ENCODE measurements at regions not wholly inside any gene's neighbourhood (a gene's known extent, or its start where the extent isn't known, plus 50 kb on each side); places are given as distances from the start of the nearest gene placed in this dataset.

DNA sequence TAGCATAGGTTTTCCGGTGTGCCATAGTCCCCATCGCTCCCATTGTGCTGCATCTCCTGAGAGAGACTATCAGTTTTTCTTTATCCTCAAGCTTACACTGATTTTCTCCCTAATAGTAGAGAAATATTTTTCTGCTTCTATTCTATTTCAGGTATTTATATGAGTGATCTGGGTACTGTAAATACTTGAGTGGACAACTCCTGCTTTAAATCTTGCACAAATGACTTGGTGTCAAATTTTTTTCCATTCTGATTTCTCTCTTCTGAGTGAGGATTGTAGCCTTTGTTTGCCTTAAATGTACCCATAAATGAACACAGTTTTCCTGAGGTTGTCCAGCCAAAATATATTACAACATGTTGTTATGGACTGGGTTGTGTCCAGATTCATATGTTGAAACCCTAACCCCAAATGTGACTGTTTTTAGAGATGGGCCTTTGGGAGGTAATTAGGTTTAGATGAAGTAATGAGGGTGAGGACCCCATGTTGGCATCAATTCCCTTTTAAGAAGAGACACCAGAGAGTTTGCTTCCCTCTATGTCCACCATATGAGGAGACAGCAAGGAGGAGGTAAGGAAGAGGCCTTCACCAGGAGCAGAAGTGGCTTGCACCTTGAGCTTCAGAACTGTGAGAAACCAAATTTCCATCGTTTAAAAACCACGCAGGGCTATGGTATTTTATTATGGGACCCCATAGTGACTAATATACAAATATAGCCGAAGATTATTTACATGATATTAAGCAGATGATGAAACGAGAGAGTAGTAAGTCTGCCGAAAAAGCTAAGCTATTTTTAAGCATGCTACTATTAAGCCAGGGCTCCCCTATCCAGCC, 336.4 kb upstream of the MPDZ start:
- in situ Hi-C loops (cut with MboI), result no loop called here
- Histone ChIP-seq H3K79me2 (ENCODE audit: control insufficient read depth, insufficient read depth, low read length) (no peaks in the 10 kb centered on the region), H3K4me3 (no peak overlapping the region), H3K27ac (ENCODE audit: control insufficient read depth, insufficient read depth) (no peak overlapping the region), H3K4me1 (ENCODE audit: control insufficient read depth, insufficient read depth, low read length) (no peaks in the 10 kb centered on the region), H4K20me1 (ENCODE audit: control insufficient read depth, insufficient read depth) (no peaks in the 10 kb centered on the region), H3K9ac (ENCODE audit: control insufficient read depth, insufficient read depth, low read length) (no peak overlapping the region), H2AFZ (ENCODE audit: control insufficient read depth, low read depth, low read length) (no peak overlapping the region), H3K27me3 (replicated peaks in 1 of 2; ENCODE audit: control insufficient read depth in 2 of 2, insufficient read depth in 2 of 2, low read length in 1 of 2) (no peaks in the 10 kb centered on the region), H3K4me2 (ENCODE audit: control insufficient read depth, insufficient read depth) (no peak overlapping the region), H3K36me3 (ENCODE audit: control insufficient read depth in 2 of 2, insufficient read depth in 2 of 2, low read length in 1 of 2) (no peaks in the 10 kb centered on the region), H3K9me3 (replicated peaks; ENCODE audit: control insufficient read depth, insufficient read depth, low read length) (no peaks in the 10 kb centered on the region)
- TF ChIP-seq KLF5 (IDR thresholded peaks at IDR 0.05; ENCODE audit: partially characterized antibody) (no peak), POLR2AphosphoS5 (IDR thresholded peaks at IDR 0.05; ENCODE audit: low read length) (no peak), FOS (IDR thresholded peaks at IDR 0.05; ENCODE audit: borderline replicate concordance, extremely low read depth, insufficient read length) (no peak), IKZF1 (conservative IDR thresholded peaks at IDR 0.05) (no peak), BCL11A (IDR thresholded peaks at IDR 0.05; ENCODE audit: low read depth, low read length) (no peak), ZBED1 (IDR thresholded peaks at IDR 0.05; ENCODE audit: borderline replicate concordance) (no peak), POLR2AphosphoS2 (IDR thresholded peaks at IDR 0.05; ENCODE audit: low read depth, low read length) (no peak), SIN3A (IDR thresholded peaks at IDR 0.05; ENCODE audit: low read depth, low read length) (no peak), NFYB (IDR thresholded peaks at IDR 0.05; ENCODE audit: insufficient read depth, low read depth, low read length) (no peak), NFIC (IDR thresholded peaks at IDR 0.05; ENCODE audit: low read depth, low read length) (no peak), RFX5 (IDR thresholded peaks at IDR 0.05; ENCODE audit: low read depth, low read length) (no peak), SP1 (IDR thresholded peaks at IDR 0.05; ENCODE audit: low read depth, low read length) (no peak), RUNX3 (IDR thresholded peaks at IDR 0.05; ENCODE audit: low read length) (no peak), BHLHE40 (IDR thresholded peaks at IDR 0.05; ENCODE audit: borderline replicate concordance in 1 of 2, low read depth in 2 of 2, low read length in 1 of 2) (no peak), LARP7 (IDR thresholded peaks at IDR 0.05) (no peak)
- TF ChIP-seq, protein P1, sequence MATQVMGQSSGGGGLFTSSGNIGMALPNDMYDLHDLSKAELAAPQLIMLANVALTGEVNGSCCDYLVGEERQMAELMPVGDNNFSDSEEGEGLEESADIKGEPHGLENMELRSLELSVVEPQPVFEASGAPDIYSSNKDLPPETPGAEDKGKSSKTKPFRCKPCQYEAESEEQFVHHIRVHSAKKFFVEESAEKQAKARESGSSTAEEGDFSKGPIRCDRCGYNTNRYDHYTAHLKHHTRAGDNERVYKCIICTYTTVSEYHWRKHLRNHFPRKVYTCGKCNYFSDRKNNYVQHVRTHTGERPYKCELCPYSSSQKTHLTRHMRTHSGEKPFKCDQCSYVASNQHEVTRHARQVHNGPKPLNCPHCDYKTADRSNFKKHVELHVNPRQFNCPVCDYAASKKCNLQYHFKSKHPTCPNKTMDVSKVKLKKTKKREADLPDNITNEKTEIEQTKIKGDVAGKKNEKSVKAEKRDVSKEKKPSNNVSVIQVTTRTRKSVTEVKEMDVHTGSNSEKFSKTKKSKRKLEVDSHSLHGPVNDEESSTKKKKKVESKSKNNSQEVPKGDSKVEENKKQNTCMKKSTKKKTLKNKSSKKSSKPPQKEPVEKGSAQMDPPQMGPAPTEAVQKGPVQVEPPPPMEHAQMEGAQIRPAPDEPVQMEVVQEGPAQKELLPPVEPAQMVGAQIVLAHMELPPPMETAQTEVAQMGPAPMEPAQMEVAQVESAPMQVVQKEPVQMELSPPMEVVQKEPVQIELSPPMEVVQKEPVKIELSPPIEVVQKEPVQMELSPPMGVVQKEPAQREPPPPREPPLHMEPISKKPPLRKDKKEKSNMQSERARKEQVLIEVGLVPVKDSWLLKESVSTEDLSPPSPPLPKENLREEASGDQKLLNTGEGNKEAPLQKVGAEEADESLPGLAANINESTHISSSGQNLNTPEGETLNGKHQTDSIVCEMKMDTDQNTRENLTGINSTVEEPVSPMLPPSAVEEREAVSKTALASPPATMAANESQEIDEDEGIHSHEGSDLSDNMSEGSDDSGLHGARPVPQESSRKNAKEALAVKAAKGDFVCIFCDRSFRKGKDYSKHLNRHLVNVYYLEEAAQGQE (IDR thresholded peaks at IDR 0.05; ENCODE audit: low read depth, low read length), result no peak
- TF ChIP-seq, protein P2, sequence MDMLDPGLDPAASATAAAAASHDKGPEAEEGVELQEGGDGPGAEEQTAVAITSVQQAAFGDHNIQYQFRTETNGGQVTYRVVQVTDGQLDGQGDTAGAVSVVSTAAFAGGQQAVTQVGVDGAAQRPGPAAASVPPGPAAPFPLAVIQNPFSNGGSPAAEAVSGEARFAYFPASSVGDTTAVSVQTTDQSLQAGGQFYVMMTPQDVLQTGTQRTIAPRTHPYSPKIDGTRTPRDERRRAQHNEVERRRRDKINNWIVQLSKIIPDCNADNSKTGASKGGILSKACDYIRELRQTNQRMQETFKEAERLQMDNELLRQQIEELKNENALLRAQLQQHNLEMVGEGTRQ (IDR thresholded peaks at IDR 0.05; ENCODE audit: borderline replicate concordance, low read depth, low read length), result no peak
- TF ChIP-seq, protein P3, sequence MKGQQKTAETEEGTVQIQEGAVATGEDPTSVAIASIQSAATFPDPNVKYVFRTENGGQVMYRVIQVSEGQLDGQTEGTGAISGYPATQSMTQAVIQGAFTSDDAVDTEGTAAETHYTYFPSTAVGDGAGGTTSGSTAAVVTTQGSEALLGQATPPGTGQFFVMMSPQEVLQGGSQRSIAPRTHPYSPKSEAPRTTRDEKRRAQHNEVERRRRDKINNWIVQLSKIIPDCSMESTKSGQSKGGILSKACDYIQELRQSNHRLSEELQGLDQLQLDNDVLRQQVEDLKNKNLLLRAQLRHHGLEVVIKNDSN (IDR thresholded peaks at IDR 0.05; ENCODE audit: borderline replicate concordance, extremely low read length, insufficient read depth, low read depth, low read length), result no peak
- no peak for ATAC-seq
- ChIA-PET RAD21 (ENCODE audit: unreplicated experiment) (no interaction called here), POLR2A (no interaction called here), SMC1A (ENCODE audit: uncharacterized antibody, unreplicated experiment) (no interaction called here), CTCF (no interaction called here)
- no TSS peak for BruUV-seq (replicated peaks)
- WGBS (ENCODE audit: insufficient coverage, insufficient replicate concordance, low lambda C conversion rate, missing lambda C conversion rate), result 28% methylated on average over 7 of the region's 7 CpGs
- no peak for DNase-seq (ENCODE audit: low read depth, low spot score)
- FAIRE-seq, result no peak
- intact Hi-C loops (cut with micrococcal nuclease; ENCODE audit: unreplicated experiment), result no loop called here
